Smooth muscle cell (in vitro differentiated cells): ENCODE measurements at regions not wholly inside any gene's neighbourhood (a gene's known extent, or its start where the extent isn't known, plus 50 kb on each side); places are given as distances from the start of the nearest gene placed in this dataset.

Experiments
- DNase-seq: peaks from one replicate; lab custom pipeline; 2025; ENCODE audit not compliant: unreplicated experiment; lab: John Stamatoyannopoulos, UW
- H2AFZ ChIP-seq: fragments of 200-600 bp; sonication (generic); 2 replicates; pipeline ENCODE4 v1.6.0; 2016; ENCODE audit warnings: antibody characterized with exemption, low read depth, mild to moderate bottlenecking
- H3F3A ChIP-seq: fragments of 200-600 bp; sonication (generic); 2 replicates; pipeline ENCODE4 v1.6.0; 2017; ENCODE audit warnings: antibody characterized with exemption, low read depth
- H3K27ac ChIP-seq: fragments of 200-600 bp; sonication (generic); 2 replicates; pipeline ENCODE4 v1.5.1; 2016; ENCODE audit warnings: low read depth, mild to moderate bottlenecking
- H3K27me3 ChIP-seq: fragments of 200-600 bp; sonication (generic); 2 replicates; pipeline ENCODE4 v1.6.1; 2016; ENCODE audit warnings: low read depth, mild to moderate bottlenecking
- H3K36me3 ChIP-seq: fragments of 200-600 bp; sonication (generic); 2 replicates; pipeline ENCODE4 v1.5.1; 2016; ENCODE audit warnings: low read depth
- H3K4me1 ChIP-seq: fragments of 200-600 bp; sonication (generic); 2 replicates; pipeline ENCODE4 v1.5.1; 2016; ENCODE audit warnings: low read depth
- H3K4me2 ChIP-seq: fragments of 200-600 bp; sonication (generic); 2 replicates; pipeline ENCODE4 v1.6.0; 2016; ENCODE audit warnings: mild to moderate bottlenecking
- H3K4me3 ChIP-seq: fragments of 200-600 bp; sonication (generic); 2 replicates; pipeline ENCODE4 v1.5.1; 2016; ENCODE audit warnings: mild to moderate bottlenecking
- H3K79me2 ChIP-seq: fragments of 200-600 bp; sonication (generic); 2 replicates; pipeline ENCODE4 v1.6.0; 2016; ENCODE audit warnings: low read depth, mild to moderate bottlenecking
- H3K9ac ChIP-seq: fragments of 200-600 bp; sonication (generic); 2 replicates; pipeline ENCODE4 v1.6.0; 2016; ENCODE audit warnings: low read depth
- H3K9me3 ChIP-seq: fragments of 200-600 bp; sonication (generic); replicated peaks from 2 replicates; pipeline ENCODE4 v1.5.1; 2016; ENCODE audit warnings: low read depth
- H4K20me1 ChIP-seq: fragments of 200-600 bp; sonication (generic); 2 replicates; pipeline ENCODE4 v1.6.0; 2016; ENCODE audit warnings: low read depth
- WGBS: methylation state at CpG from one replicate; pipeline ENCODE4 v1.1.7; 2016; ENCODE audit warnings: low lambda C conversion rate; 5-methylcytosine and 5-hydroxymethylcytosine counted together
- TF ChIP-seq, protein P1 (sequence below): fragments of 200-600 bp; sonication (generic); IDR thresholded peaks from 2 replicates; pipeline ENCODE4 v1.5.1; 2017; ENCODE audit warnings: borderline replicate concordance, mild to moderate bottlenecking, antibody characterized with exemption; ENCODE audit not compliant: insufficient read depth, poor library complexity, severe bottlenecking

DNA sequence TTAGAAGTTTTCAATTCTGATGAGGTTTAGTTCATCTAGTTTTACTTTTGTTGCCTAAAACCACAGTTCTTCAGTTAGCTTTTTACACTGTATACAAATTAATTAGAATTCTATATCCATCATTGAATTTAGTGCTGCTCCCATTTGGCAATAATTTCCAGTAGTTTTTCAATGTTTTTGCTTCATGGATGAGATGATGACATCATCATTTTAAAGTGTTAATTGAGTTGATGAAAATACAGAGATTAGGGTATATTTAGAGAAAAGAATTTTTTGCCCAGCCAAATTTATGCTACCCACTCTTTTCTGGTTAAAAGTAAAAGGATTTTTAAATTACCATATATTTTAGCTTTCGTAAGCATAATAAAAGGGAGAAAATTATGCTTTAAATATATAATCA lies 323.8 kb downstream of the TMEM167A start:
- Histone ChIP-seq H4K20me1 (no peaks in the 10 kb centered on the region), H3K4me1 (no peaks in the 10 kb centered on the region)
- TF ChIP-seq, protein P1, sequence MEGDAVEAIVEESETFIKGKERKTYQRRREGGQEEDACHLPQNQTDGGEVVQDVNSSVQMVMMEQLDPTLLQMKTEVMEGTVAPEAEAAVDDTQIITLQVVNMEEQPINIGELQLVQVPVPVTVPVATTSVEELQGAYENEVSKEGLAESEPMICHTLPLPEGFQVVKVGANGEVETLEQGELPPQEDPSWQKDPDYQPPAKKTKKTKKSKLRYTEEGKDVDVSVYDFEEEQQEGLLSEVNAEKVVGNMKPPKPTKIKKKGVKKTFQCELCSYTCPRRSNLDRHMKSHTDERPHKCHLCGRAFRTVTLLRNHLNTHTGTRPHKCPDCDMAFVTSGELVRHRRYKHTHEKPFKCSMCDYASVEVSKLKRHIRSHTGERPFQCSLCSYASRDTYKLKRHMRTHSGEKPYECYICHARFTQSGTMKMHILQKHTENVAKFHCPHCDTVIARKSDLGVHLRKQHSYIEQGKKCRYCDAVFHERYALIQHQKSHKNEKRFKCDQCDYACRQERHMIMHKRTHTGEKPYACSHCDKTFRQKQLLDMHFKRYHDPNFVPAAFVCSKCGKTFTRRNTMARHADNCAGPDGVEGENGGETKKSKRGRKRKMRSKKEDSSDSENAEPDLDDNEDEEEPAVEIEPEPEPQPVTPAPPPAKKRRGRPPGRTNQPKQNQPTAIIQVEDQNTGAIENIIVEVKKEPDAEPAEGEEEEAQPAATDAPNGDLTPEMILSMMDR = no peak

DNA sequence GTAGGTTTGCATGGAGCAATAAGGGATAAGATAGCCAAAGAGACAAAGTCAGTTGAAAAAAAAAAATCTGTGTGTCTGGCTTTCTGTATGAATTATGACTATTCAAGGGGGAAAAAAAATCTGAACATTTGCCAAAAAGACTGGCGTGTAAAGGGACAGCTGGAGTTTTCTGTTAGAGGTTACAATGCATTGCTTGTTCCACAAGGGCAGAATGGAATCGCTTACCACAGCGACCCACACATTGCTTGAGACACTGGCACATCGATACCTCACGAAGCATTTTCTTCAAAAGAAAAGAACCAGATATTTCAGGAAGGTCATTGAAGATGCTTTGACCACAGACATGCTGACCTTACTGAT lies 327.8 kb downstream of the TMEM167A start:
- H3F3A ChIP-seq = no peaks in the 10 kb centered on the region
- H3K9me3 ChIP-seq = no peaks in the 10 kb centered on the region
- H3K36me3 ChIP-seq = no peaks in the 10 kb centered on the region
- no peak overlapping the region for H3K9ac ChIP-seq
- 74% methylated on average over 5 of the region's 5 CpGs for WGBS
- H3K27me3 ChIP-seq = no peaks in the 10 kb centered on the region
- no peak overlapping the region for H3K27ac ChIP-seq
- DNase-seq = no peak
- no peaks in the 10 kb centered on the region for H4K20me1 ChIP-seq
- no peaks in the 10 kb centered on the region for H3K79me2 ChIP-seq
- TF ChIP-seq, protein P1 = no peak
- H3K4me3 ChIP-seq = no peak overlapping the region
- H3K4me2 ChIP-seq = no peak overlapping the region
- no peaks in the 10 kb centered on the region for H3K4me1 ChIP-seq
- H2AFZ ChIP-seq = no peak overlapping the region

More for the DNA sequence above, 323.8 kb downstream of the TMEM167A start:
- no peaks in the 10 kb centered on the region for H3K9me3 ChIP-seq
- no peaks in the 10 kb centered on the region for H3K79me2 ChIP-seq
- H3K4me2 ChIP-seq = no peak overlapping the region
- H3K27ac ChIP-seq = no peak overlapping the region
- no peaks in the 10 kb centered on the region for H3F3A ChIP-seq
- no peak for DNase-seq
- no peak overlapping the region for H2AFZ ChIP-seq
- H3K27me3 ChIP-seq = no peaks in the 10 kb centered on the region
- H3K9ac ChIP-seq = no peak overlapping the region
- WGBS = 93% methylated on average over 1 of the region's 1 CpG
- no peaks in the 10 kb centered on the region for H3K36me3 ChIP-seq
- no peak overlapping the region for H3K4me3 ChIP-seq

DNA sequence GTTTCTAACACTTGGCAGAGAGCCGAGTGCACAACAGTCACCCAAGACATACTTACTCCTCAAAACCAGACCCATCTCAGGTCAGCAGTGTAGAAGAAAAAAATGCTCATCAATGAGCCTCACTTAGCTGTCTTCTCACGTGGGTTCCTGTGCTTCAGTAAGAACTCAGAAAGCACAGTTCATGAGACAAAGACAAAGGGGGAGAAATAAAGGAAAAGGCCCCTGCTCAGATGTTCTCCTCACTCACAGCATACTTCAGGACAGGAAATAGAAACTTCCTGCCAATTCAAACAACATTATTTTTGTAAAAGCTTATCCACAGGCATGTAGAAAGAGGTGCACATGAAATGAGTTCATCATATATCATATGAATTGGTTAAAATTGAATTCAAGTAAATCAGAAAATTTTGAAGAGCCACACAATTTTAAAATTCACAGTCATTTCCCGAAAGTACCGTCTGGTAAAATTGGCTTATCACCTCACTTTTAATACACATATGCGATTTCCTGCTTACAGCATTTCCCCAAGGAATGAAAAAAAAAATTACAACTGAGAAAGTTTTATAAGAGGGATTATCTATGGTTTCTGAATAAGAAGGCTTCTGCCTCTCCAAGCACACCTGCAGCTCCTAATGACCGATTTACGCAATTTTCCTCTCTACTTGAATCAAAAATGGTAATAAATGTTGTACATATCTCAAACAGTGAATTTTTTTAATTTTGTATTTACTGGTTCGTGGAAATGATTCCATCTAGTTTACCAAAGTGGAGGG lies 328.3 kb downstream of the TMEM167A start:
- no peaks in the 10 kb centered on the region for H3K4me1 ChIP-seq
- H3F3A ChIP-seq = no peaks in the 10 kb centered on the region
- DNase-seq = no peak
- H2AFZ ChIP-seq = no peak overlapping the region
- H3K9ac ChIP-seq = no peak overlapping the region
- no peaks in the 10 kb centered on the region for H4K20me1 ChIP-seq
- H3K79me2 ChIP-seq = no peaks in the 10 kb centered on the region
- H3K4me3 ChIP-seq = no peak overlapping the region
- no peak overlapping the region for H3K27ac ChIP-seq
- H3K27me3 ChIP-seq = no peaks in the 10 kb centered on the region
- no peak overlapping the region for H3K4me2 ChIP-seq
- WGBS = 86% methylated on average over 8 of the region's 8 CpGs
- H3K36me3 ChIP-seq = no peaks in the 10 kb centered on the region
- H3K9me3 ChIP-seq = no peaks in the 10 kb centered on the region
- TF ChIP-seq, protein P1 = no peak

DNA sequence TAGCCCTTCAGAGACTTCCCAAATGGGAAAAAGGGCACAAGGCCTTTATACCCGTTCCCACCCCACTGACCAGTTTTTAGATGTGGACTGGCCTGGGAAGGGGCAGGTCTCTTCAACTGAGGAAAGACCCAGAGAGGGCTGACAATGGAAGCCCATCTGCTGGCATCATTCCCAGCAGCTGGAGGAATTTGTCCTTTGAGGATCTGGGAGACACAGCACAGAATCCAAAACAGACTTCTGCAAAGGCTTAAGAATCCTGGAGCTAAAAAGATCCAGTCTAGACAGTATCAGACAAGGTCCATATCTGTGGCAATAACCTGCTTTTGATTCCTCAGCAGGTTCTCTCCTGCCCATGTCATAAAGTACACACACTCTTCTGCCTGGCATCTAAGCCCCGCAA lies 329.2 kb downstream of the TMEM167A start:
- H3K79me2 ChIP-seq = no peaks in the 10 kb centered on the region
- no peaks in the 10 kb centered on the region for H4K20me1 ChIP-seq
- no peak for DNase-seq
- 84% methylated on average over 2 of the region's 2 CpGs for WGBS
- no peaks in the 10 kb centered on the region for H3F3A ChIP-seq
- H2AFZ ChIP-seq = no peak overlapping the region
- H3K4me2 ChIP-seq = no peak overlapping the region
- H3K27ac ChIP-seq = no peak overlapping the region
- no peaks in the 10 kb centered on the region for H3K4me1 ChIP-seq
- H3K9me3 ChIP-seq = no peaks in the 10 kb centered on the region
- TF ChIP-seq, protein P1 = no peak
- no peak overlapping the region for H3K4me3 ChIP-seq
- H3K9ac ChIP-seq = no peak overlapping the region
- no peaks in the 10 kb centered on the region for H3K36me3 ChIP-seq
- H3K27me3 ChIP-seq = no peaks in the 10 kb centered on the region
